Transverse colon (tissue), 4 donors: ENCODE measurements at regions not wholly inside any gene's neighbourhood (a gene's known extent, or its start where the extent isn't known, plus 50 kb on each side); places are given as distances from the start of the nearest gene placed in this dataset.

Experiments
- POLR2A ChIP-seq: fragments of 450-650 bp; IDR thresholded peaks from one replicate; pipeline ENCODE4 v1.6.1; 2016; ENCODE audit warnings: antibody characterized with exemption, mild to moderate bottlenecking, moderate library complexity
- POLR2AphosphoS5 ChIP-seq, 3 donors: sonication (generic); formaldehyde crosslinking; IDR thresholded peaks; one replicate each; pipeline ENCODE4 v1.6.1; 2016; ENCODE audit warnings: antibody characterized with exemption in 3 of 3
- TF ChIP-seq, protein P1 (sequence below), 5 experiments: fragments of 200-600 bp in 3 of 5; fragments of 450-650 bp in 2 of 5; sonication (generic) in 3 of 5; IDR thresholded peaks; 1 replicate in 2 of 5; 2 replicates in 3 of 5; pipeline ENCODE4 v1.5.1; 2016 to 2017; ENCODE audit warnings: antibody characterized with exemption in 5 of 5, inconsistent platforms in 3 of 5, mild to moderate bottlenecking in 2 of 5, moderate library complexity in 1 of 5

DNA sequence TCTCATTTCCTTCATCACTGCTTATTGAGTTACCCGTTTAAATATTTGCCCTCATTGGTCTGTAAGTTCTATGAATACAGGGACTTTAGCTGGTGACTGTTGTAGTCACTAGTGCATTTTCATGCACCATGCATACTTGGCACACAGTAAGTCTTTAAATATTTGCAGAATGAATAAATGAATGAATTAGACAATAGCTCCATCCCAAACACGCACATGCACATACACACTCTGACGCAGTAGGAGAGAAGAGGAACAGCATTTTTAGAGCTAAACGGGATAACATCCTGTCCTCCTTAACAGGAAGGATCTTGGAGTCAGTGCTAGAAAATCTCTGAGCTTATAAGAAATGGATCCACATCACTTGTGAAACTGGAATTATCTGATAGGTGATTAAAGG lies 447.7 kb downstream of the KIF4B start:
- TF ChIP-seq, protein P1, sequence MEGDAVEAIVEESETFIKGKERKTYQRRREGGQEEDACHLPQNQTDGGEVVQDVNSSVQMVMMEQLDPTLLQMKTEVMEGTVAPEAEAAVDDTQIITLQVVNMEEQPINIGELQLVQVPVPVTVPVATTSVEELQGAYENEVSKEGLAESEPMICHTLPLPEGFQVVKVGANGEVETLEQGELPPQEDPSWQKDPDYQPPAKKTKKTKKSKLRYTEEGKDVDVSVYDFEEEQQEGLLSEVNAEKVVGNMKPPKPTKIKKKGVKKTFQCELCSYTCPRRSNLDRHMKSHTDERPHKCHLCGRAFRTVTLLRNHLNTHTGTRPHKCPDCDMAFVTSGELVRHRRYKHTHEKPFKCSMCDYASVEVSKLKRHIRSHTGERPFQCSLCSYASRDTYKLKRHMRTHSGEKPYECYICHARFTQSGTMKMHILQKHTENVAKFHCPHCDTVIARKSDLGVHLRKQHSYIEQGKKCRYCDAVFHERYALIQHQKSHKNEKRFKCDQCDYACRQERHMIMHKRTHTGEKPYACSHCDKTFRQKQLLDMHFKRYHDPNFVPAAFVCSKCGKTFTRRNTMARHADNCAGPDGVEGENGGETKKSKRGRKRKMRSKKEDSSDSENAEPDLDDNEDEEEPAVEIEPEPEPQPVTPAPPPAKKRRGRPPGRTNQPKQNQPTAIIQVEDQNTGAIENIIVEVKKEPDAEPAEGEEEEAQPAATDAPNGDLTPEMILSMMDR (IDR thresholded peaks at IDR 0.05): no peak
- TF ChIP-seq POLR2AphosphoS5 (IDR thresholded peaks at IDR 0.05) (no peak), POLR2A (no peak)
